GM19455 (cell line): ENCODE measurements at regions not wholly inside any gene's neighbourhood (a gene's known extent, or its start where the extent isn't known, plus 50 kb on each side); places are given as distances from the start of the nearest gene placed in this dataset.
"Not testable (repeated sequence)": the region's sequence is repeated elsewhere in the genome, so short reads cannot be mapped to it uniquely, and the experiment has no call there.

Experiments
- ATAC-seq: cut with Tn5 transposase; IDR thresholded peaks from one replicate; pipeline ENCODE4 v1.9.1; 2021; ENCODE audit not compliant: unreplicated experiment

DNA sequence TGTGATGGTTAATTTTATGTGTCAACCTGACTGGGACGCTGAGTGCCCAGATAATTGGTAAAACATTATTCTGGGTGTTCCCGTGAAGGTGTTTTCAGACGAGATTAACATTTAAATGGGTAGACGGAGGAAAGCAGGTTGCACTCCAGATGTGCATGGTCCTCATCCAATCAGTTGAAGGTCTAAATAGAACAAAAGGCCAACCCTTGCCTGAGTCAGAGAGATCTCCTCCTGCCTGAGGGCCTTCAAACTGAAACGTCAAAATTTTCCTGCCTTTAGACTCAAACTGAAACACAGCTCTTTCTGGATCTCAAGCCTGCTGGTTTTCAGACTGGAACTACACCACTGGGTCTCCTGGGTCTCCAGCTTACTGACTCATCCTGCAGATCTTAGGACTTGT, 73.5 kb downstream of the NPIPA8 start:
- ATAC-seq, result not testable (repeated sequence)

DNA sequence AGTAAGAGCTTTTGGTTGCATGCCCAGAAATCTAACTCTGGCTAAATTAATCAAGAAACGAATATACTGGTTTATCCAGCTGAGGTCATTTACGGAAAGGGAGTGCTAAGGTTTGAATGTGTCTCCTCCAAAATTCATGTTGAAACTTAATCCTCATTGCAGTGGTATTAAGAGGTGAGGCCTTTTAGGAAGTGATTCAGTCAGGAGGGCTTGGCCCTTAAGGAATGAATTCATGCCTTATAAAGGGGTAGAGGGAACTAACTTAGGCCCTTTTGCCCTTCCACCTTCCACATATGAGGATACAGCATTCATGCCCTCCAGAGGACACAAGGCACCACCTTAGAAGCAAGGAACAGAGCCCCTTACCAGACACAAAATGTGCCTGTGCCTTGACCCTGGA, 74.7 kb downstream of the NPIPA8 start:
- not testable (repeated sequence) for ATAC-seq

GRCh38 chr16:18259496-18260176, 76.9 kb downstream of the NPIPA8 start:
- not testable (repeated sequence) for ATAC-seq

DNA sequence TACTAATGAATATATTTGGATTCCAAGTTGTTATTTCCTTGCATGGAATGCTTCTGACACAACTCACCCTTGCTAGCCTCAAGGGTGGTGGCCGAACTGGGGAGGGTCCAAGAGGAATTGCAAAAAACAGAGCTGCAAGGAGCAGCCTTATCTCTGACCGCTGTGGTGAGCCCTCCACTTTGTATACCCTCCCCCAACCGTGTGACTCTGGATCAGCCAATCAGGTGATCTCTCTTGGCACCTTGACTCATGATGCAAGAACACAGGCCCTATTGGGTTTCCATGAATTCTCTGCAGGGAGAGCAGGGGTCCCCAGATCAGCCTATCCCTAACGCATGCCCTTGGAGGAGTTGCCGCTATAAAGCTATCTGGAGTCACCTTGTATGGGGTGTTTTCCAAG, 83.6 kb downstream of the NPIPA8 start:
- not testable (repeated sequence) for ATAC-seq

- ATAC-seq, result not testable (repeated sequence)
Observed at GRCh38 chr16:18230505-18230904, 106.0 kb downstream of the NPIPA8 start.

GRCh38 chr16:18222054-18223009, 114.2 kb downstream of the NPIPA8 start:
- not testable (repeated sequence) for ATAC-seq

- ATAC-seq, result not testable (repeated sequence)
Observed at GRCh38 chr16:18217741-18218140, 118.8 kb downstream of the NPIPA8 start.

- ATAC-seq, result not testable (repeated sequence)
Observed at GRCh38 chr16:18216814-18217213, 119.7 kb downstream of the NPIPA8 start.

DNA sequence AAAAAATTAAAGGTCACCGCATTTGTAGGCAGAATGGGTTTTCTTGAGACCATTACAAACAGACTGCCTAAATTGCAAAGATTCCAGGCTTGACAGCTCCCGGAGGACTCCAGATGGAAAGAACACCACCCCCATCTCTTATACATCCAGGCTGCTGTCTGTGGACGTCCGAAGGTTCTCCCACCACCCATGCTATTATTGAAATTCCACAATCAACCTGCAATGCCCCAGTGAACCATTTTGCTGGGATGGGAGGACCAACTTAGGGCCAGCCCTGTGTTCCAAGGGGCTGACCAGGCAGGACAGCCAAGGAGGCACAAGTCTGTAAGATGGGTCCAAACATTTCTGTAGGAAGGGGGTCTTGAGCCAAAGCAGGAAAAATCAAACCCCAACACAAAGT, 122.7 kb downstream of the NPIPA8 start:
- ATAC-seq, result not testable (repeated sequence)

GRCh38 chr16:18211505-18211904, 125.0 kb downstream of the NPIPA8 start:
- ATAC-seq, result not testable (repeated sequence)

- ATAC-seq, result not testable (repeated sequence)
Observed at GRCh38 chr16:18204786-18205185, 131.8 kb downstream of the NPIPA8 start.

GRCh38 chr16:18204309-18204708, 132.2 kb downstream of the NPIPA8 start:
- not testable (repeated sequence) for ATAC-seq

- not testable (repeated sequence) for ATAC-seq
Observed at GRCh38 chr16:18201511-18201910, 135.0 kb downstream of the NPIPA8 start.

GRCh38 chr16:18192389-18192788, 144.1 kb downstream of the NPIPA8 start:
- ATAC-seq, result not testable (repeated sequence)

- ATAC-seq, result not testable (repeated sequence)
Observed at GRCh38 chr16:18190179-18190578, 146.4 kb downstream of the NPIPA8 start.

DNA sequence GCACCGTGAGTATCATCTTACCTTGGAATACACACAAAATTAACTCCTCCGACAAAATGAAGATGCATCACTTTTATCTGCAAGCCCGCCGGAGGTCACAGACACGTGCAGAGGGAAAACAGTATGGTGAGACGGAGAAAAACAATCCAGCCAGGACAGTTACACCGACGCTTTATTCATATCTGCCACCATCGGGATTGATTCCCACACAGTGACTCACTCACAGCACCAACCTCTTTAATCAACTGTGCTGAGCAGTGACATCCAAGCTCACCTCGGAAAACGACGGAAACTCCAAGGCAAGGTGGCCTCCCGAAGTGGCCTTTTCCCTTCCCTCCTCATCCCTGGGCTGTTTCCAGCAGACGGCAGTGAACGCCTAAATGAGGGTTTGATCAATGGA, 151.8 kb downstream of the NPIPA8 start:
- ATAC-seq, result not testable (repeated sequence)

DNA sequence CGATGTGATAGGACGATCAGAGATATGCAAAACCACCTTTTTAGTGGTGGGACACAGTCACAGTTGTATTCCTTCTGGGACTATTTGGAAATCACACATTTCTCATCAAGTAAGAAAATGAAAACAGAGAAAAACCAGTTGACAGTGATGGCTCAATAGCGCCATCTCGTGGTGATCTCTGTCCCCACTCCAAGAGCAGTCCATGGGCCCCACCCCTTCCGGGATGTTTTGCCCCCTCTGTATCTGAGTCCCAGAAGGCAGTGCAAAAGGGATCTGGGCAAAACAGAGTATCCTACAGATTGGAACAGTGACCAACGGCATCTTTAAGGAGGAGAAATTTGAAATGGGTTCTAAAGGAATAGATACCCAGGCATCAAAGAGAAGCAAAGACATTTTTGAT, 155.5 kb downstream of the NPIPA8 start:
- ATAC-seq, result not testable (repeated sequence)

GRCh38 chr16:18173945-18174497, 162.5 kb downstream of the NPIPA8 start:
- not testable (repeated sequence) for ATAC-seq

DNA sequence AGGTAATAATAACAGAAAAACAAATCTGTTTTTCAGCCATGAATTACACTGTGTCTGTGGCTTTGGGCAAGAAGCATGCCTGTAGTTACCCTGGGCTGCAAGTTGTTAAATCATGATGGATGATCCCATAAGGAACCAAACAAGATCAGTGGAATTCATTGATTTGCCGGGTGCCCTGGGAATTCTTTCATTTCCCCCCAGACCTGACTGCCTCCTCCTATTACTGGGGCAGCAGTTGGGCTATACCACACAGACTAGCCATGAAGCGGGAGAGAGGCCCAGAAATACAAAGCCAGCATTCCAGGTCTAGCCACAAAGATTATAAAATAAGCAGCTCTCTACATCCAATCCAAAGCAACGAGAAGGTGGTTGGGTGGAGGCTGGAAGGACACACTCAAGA, 174.2 kb downstream of the NPIPA8 start:
- not testable (repeated sequence) for ATAC-seq

GRCh38 chr16:18161224-18161623, 175.3 kb downstream of the NPIPA8 start:
- ATAC-seq, result not testable (repeated sequence)

GRCh38 chr16:18159185-18159584, 177.4 kb downstream of the NPIPA8 start:
- not testable (repeated sequence) for ATAC-seq
